DND-41 (cell line): ENCODE measurements at regions not wholly inside any gene's neighbourhood (a gene's known extent, or its start where the extent isn't known, plus 50 kb on each side); places are given as distances from the start of the nearest gene placed in this dataset.

Experiments used
- ATAC-seq: fragments of 200-7000 bp; cut with Tn5 transposase; 3 replicates; pipeline ENCODE4 v1.9.1; 2021; ENCODE audit warnings: low read depth; ENCODE audit not compliant: insufficient read depth
- DNase-seq: peaks from one replicate; pipeline ENCODE4 v3.0.0-alpha.2; 2020
- H2AFZ ChIP-seq: 2 replicates; pipeline ENCODE4 v1.6.0; 2012; ENCODE audit warnings: low read depth, low read length
- H3K27ac ChIP-seq: 2 replicates; pipeline ENCODE4 v1.5.1; 2012; ENCODE audit warnings: low read length, inconsistent platforms
- H3K27me3 ChIP-seq: fragments of 200-600 bp; sonication (generic); 2 replicates; pipeline ENCODE4 v1.6.0; 2012; ENCODE audit warnings: low read length, mild to moderate bottlenecking, inconsistent platforms; ENCODE audit not compliant: insufficient read depth, poor library complexity
- H3K36me3 ChIP-seq: 2 replicates; pipeline ENCODE4 v1.5.1; 2012; ENCODE audit warnings: low read length, inconsistent platforms; ENCODE audit not compliant: insufficient read depth
- H3K4me1 ChIP-seq: 2 replicates; pipeline ENCODE4 v1.5.1; 2012; ENCODE audit warnings: mild to moderate bottlenecking, low read length; ENCODE audit not compliant: insufficient read depth
- H3K4me2 ChIP-seq: 2 replicates; pipeline ENCODE4 v1.6.0; 2012; ENCODE audit warnings: mild to moderate bottlenecking, moderate library complexity, low read length, inconsistent platforms; ENCODE audit not compliant: insufficient read depth
- H3K4me3 ChIP-seq, 2 experiments: fragments of 200-600 bp in 1 of 2; shearing (Covaris generic) in 1 of 2; 2 replicates each; pipeline ENCODE4 v1.5.1; 2012 to 2016; ENCODE audit warnings: inconsistent platforms in 2 of 2, low read length in 2 of 2, mild to moderate bottlenecking in 2 of 2, low read depth in 1 of 2, moderate library complexity in 1 of 2
- H3K79me2 ChIP-seq: 2 replicates; pipeline ENCODE4 v1.6.0; 2012; ENCODE audit warnings: low read length, inconsistent platforms; ENCODE audit not compliant: insufficient read depth
- H3K9ac ChIP-seq: 2 replicates; pipeline ENCODE4 v1.6.0; 2012; ENCODE audit warnings: low read depth, mild to moderate bottlenecking, inconsistent platforms, low read length, moderate library complexity
- H3K9me3 ChIP-seq: 2 replicates; pipeline ENCODE4 v1.5.1; 2012; ENCODE audit warnings: low read length, moderate library complexity, mild to moderate bottlenecking, inconsistent platforms; ENCODE audit not compliant: insufficient read depth, severe bottlenecking
- H4K20me1 ChIP-seq: 2 replicates; pipeline ENCODE4 v1.6.0; 2012; ENCODE audit warnings: low read length; ENCODE audit not compliant: insufficient read depth
- CTCF ChIP-seq: IDR thresholded peaks from 2 replicates; pipeline ENCODE4 v1.5.1; 2012; ENCODE audit warnings: borderline replicate concordance, low read length, moderate library complexity, mild to moderate bottlenecking; ENCODE audit not compliant: poor library complexity, severe bottlenecking; ENCODE audit errors: extremely low read depth
- EZH2 ChIP-seq: IDR thresholded peaks from 3 replicates; pipeline ENCODE4 v1.6.1; 2012; ENCODE audit warnings: borderline replicate concordance, low read depth, mild to moderate bottlenecking, moderate library complexity, low read length, inconsistent platforms; ENCODE audit not compliant: severe bottlenecking

- Histone ChIP-seq H3K4me1 (no peaks in the 10 kb centered on the region), H3K27ac (no peak overlapping the region), H3K4me3 (no peak overlapping the region), H3K4me2 (no peak overlapping the region), H3K27me3 (no peaks in the 10 kb centered on the region), H4K20me1 (no peaks in the 10 kb centered on the region), H3K9me3 (peaks cover 5% of the 10 kb centered on the region), H3K79me2 (no peaks in the 10 kb centered on the region), H2AFZ (no peak overlapping the region), H3K9ac (no peak overlapping the region), H3K36me3 (no peaks in the 10 kb centered on the region)
- TF ChIP-seq CTCF (no peak), EZH2 (no peak)
- DNase-seq (no peak), ATAC-seq (no peak)
Measured at GRCh38 chr17:13871261-13871660, 198.0 kb upstream of the COX10 start.

DNA sequence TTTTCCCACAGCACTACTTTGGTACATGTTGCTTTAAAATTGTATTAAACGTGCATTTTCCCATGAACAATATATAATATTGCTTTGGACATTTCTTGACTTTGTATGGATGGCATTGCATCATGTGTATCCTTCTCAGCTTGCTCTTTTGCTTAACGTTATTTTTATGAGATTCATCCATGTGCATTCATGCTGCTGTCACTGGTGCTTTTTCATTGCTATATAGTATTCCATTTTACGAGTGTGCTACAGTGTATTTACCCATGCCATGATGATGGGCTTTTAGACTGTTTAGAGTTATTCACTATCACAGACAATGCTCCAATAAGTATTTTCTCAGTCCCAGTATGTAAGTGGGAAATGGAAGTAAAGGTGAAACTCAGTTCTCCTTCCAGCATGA lies 195.2 kb upstream of the COX10 start:
- Histone ChIP-seq H3K4me2 (no peak overlapping the region), H3K4me1 (no peaks in the 10 kb centered on the region), H3K27ac (no peak overlapping the region), H3K36me3 (no peaks in the 10 kb centered on the region), H3K27me3 (no peaks in the 10 kb centered on the region), H3K9ac (no peak overlapping the region), H3K4me3 (no peak overlapping the region), H3K9me3 (no peaks in the 10 kb centered on the region), H4K20me1 (no peaks in the 10 kb centered on the region), H2AFZ (no peak overlapping the region), H3K79me2 (no peaks in the 10 kb centered on the region)
- no peak for DNase-seq
- no peak for TF ChIP-seq CTCF
- TF ChIP-seq EZH2, result no peak
- ATAC-seq, result no peak

DNA sequence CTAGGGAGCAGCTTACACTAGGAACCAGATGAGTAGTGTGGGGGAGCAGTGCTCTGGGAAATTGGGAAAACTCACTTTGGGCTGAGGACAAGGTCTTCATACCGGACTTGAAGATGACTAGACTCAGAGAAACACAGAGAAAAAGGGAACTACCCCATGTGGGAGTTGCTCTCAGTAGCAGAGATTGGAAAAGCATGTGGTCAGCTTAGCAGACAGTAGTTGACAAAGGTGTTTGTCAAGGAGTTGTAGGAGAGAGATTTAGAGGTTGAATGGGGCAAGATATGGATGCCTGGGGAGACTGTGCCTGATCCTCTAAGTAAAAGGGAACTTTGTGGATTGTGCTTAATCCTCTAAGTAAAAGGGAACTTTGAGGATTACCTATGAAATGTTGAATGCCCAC lies 194.5 kb upstream of the COX10 start:
- Histone ChIP-seq H3K4me3 (no peak overlapping the region), H4K20me1 (no peaks in the 10 kb centered on the region), H3K9me3 (no peaks in the 10 kb centered on the region), H3K9ac (no peak overlapping the region), H2AFZ (no peak overlapping the region), H3K36me3 (no peaks in the 10 kb centered on the region), H3K27me3 (no peaks in the 10 kb centered on the region), H3K4me1 (no peaks in the 10 kb centered on the region), H3K79me2 (no peaks in the 10 kb centered on the region), H3K27ac (no peak overlapping the region), H3K4me2 (no peak overlapping the region)
- DNase-seq, result no peak
- ATAC-seq, result no peak
- TF ChIP-seq CTCF (no peak), EZH2 (no peak)

DNA sequence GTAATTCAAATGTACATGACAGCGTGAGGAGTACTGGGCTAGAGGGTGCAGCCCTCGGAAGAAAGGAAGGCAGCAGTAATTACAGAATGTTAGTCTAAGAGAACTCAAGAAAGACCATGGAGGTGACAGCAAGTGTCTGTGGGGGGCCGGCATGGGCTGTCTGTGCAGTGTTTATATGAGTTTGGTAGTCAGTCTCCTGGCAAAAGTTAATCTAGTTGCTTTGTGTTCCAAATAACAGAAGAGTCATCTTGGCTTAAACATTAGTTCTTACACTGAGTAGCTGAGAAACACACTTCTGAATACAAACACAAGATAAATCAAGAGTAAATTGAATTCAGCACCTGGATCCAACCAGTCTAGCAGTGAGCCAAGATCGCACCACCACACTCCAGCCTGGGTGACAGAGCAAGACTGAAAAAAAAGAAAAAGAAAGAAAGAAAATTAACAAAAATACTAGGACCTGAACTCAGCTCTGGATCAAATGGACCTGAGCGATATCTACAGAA lies 189.3 kb upstream of the COX10 start:
- no peak for ATAC-seq

More for the DNA sequence above, 189.3 kb upstream of the COX10 start:
- no peak overlapping the region for H2AFZ ChIP-seq
- H3K79me2 ChIP-seq, result no peaks in the 10 kb centered on the region
- no peak overlapping the region for H3K4me3 ChIP-seq
- no peaks in the 10 kb centered on the region for H4K20me1 ChIP-seq
- H3K36me3 ChIP-seq, result no peaks in the 10 kb centered on the region
- H3K9ac ChIP-seq, result no peak overlapping the region
- H3K27ac ChIP-seq, result no peak overlapping the region
- H3K4me2 ChIP-seq, result no peak overlapping the region
- DNase-seq, result no peak
- no peaks in the 10 kb centered on the region for H3K4me1 ChIP-seq
- no peaks in the 10 kb centered on the region for H3K9me3 ChIP-seq
- TF ChIP-seq CTCF (no peak), EZH2 (no peak)
- H3K27me3 ChIP-seq, result no peaks in the 10 kb centered on the region
